ENCODE measurements at regions not wholly inside any gene's neighbourhood (a gene's known extent, or its start where the extent isn't known, plus 50 kb on each side); places are given as distances from the start of the nearest gene placed in this dataset.
A peak's percentile ranks its signal among the peaks of the same experiment; 100 is the strongest.

GRCh38 chrX:39643550-39643949 is 454.2 kb downstream of the BCOR start:
- TF ChIP-seq, protein P1, sequence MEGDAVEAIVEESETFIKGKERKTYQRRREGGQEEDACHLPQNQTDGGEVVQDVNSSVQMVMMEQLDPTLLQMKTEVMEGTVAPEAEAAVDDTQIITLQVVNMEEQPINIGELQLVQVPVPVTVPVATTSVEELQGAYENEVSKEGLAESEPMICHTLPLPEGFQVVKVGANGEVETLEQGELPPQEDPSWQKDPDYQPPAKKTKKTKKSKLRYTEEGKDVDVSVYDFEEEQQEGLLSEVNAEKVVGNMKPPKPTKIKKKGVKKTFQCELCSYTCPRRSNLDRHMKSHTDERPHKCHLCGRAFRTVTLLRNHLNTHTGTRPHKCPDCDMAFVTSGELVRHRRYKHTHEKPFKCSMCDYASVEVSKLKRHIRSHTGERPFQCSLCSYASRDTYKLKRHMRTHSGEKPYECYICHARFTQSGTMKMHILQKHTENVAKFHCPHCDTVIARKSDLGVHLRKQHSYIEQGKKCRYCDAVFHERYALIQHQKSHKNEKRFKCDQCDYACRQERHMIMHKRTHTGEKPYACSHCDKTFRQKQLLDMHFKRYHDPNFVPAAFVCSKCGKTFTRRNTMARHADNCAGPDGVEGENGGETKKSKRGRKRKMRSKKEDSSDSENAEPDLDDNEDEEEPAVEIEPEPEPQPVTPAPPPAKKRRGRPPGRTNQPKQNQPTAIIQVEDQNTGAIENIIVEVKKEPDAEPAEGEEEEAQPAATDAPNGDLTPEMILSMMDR (IDR thresholded peaks at IDR 0.05; ENCODE audit: insufficient read depth, low read length, missing control alignments): no peak
- ChIA-PET CTCF (no interaction called here), POLR2A (no interaction called here)
- no peak for DNase-seq (ENCODE audit: low read depth, low spot score)
- no peak overlapping the region for H3K4me3 ChIP-seq (ENCODE audit: low read depth, low read length)

GRCh38 chrX:39645178-39645895 is 452.4 kb downstream of the BCOR start:
- ChIA-PET CTCF (no interaction called here), POLR2A (no interaction called here)
- DNase-seq (ENCODE audit: low read depth, low spot score): peak; percentile 31
- no peak overlapping the region for H3K4me3 ChIP-seq (ENCODE audit: low read depth, low read length)
- TF ChIP-seq, protein P1 (IDR thresholded peaks at IDR 0.05; ENCODE audit: insufficient read depth, low read length, missing control alignments): no peak

- TF ChIP-seq, protein P1 (IDR thresholded peaks at IDR 0.05; ENCODE audit: insufficient read depth, low read length, missing control alignments): no peak
- ChIA-PET POLR2A (no interaction called here), CTCF (no interaction called here)
- H3K4me3 ChIP-seq (ENCODE audit: low read depth, low read length): no peak overlapping the region
- DNase-seq (ENCODE audit: low read depth, low spot score): no peak
Measured at GRCh38 chrX:39648548-39649254, 449.1 kb downstream of the BCOR start.

DNA sequence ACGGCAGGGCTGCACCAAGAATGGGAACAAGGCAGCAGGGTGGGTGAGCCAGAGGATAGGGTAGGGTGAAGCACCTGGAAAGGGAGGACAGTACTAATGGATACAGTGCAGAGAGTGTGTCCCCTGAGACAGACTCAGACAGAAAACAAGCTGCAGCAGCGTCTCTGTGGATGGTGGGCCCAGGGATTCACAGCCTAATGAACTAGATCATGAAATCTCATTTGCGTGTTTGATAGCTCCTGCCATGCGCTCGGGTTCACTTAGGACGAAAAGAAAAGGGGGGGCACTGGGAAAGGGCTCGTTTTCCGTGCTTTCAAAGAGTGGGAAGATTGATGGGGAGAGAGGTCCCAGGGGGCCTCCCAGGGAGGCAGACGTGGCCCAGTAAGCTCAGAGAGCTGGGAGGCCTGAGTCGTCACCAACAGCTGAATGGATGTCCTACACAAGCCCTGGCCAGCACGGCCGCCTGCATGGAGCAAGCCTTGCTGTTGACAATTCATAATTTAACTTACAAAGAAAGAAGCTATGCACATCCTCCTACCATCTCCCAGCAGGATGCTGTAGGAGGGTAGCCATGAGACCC is 446.9 kb downstream of the BCOR start:
- POLR2A ChIA-PET: no interaction called here
- DNase-seq (ENCODE audit: low read depth, low spot score): no peak
- TF ChIP-seq, protein P1 (IDR thresholded peaks at IDR 0.05; ENCODE audit: insufficient read depth, low read length, missing control alignments): no peak
- no peak overlapping the region for H3K4me3 ChIP-seq (ENCODE audit: low read depth, low read length)
- CTCF ChIA-PET: no interaction called here

DNA sequence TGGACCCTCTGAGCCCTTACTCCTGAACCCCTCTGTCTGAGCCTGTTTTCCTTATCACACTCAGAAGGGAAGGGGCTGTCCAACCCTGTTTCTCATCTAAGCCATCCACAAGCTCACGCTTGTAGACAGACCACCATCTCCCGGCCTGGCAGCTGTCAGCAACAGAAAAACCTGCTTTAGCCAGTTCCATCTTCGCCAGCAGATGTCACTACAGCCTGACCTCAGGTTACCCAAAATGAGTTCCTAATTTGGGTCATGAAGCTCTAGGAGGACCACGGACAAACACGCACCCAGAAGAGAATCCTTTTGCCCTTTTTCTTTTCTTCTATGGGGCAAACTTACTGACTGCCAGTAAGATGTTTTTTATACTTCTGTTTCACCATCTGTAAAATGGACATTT is 445.4 kb downstream of the BCOR start:
- TF ChIP-seq, protein P1 (IDR thresholded peaks at IDR 0.05; ENCODE audit: insufficient read depth, low read length, missing control alignments): peak; percentile 18
- no peak for DNase-seq (ENCODE audit: low read depth, low spot score)
- POLR2A ChIA-PET: no interaction called here
- no peak overlapping the region for H3K4me3 ChIP-seq (ENCODE audit: low read depth, low read length)
- CTCF ChIA-PET: interaction anchor here (0.8 to 1.2 kb wide), 2 partner anchors 8 to 513 kb away, joined by 3 to 4 read pairs; no protein-coding TSS in a partner anchor

- ChIA-PET CTCF (no interaction called here), POLR2A (no interaction called here)
- TF ChIP-seq, protein P1 (IDR thresholded peaks at IDR 0.05; ENCODE audit: insufficient read depth, low read length, missing control alignments): no peak
- H3K4me3 ChIP-seq (ENCODE audit: low read depth, low read length): no peak overlapping the region
- no peak for DNase-seq (ENCODE audit: low read depth, low spot score)
Measured at GRCh38 chrX:39653691-39654090, 444.1 kb downstream of the BCOR start.
